GM12878 (cell line): ENCODE measurements at regions not wholly inside any gene's neighbourhood (a gene's known extent, or its start where the extent isn't known, plus 50 kb on each side); places are given as distances from the start of the nearest gene placed in this dataset.

Experiments
- ATAC-seq: fragments of 200-7000 bp; cut with Tn5 transposase; 3 replicates; pipeline ENCODE4 v1.9.1; 2020; ENCODE audit warnings: mild to moderate bottlenecking, moderate library complexity
- BruUV-seq: library from RNA; stranded (reverse); fragments of 400-500 nt; replicated peaks from 2 replicates; lab custom pipeline; 2021; lab: Mats Ljungman, UMichigan
- CTCF ChIA-PET: fragments of 300-600 bp; sonication (Branson Sonifier 250); formaldehyde crosslinking; extraction: SDS; loops from one replicate; lab custom pipeline; 2021; ENCODE audit warnings: inconsistent platforms; lab: Yijun Ruan, JAX
- POLR2A ChIA-PET: fragments of 350-600 bp; formaldehyde crosslinking; extraction: SDS; loops from one replicate; lab custom pipeline; 2021; ENCODE audit warnings: inconsistent platforms; lab: Charles Lee
- RAD21 ChIA-PET: fragments of 300-600 bp; sonication (Branson Sonifier 250); formaldehyde crosslinking; loops from one replicate; lab custom pipeline; 2023; ENCODE audit warnings: antibody characterized with exemption; ENCODE audit not compliant: unreplicated experiment; lab: Charles Lee
- SMC1A ChIA-PET: fragments of 300-600 bp; sonication (Branson Sonifier 250); formaldehyde crosslinking; loops from one replicate; lab custom pipeline; 2023; ENCODE audit not compliant: unreplicated experiment, uncharacterized antibody; lab: Charles Lee
- DNase-seq: peaks from one replicate; pipeline ENCODE4 v3.0.0-alpha.2; 2011; ENCODE audit warnings: low read depth, low spot score
- FAIRE-seq: peaks from 3 replicates; lab custom pipeline; 2011; peaks lifted over from hg19 to GRCh38; lab: Jason Lieb, UNC
- H2AFZ ChIP-seq: 2 replicates; pipeline ENCODE4 v1.6.0; 2011; ENCODE audit warnings: low read depth, low read length, control low read depth; ENCODE audit not compliant: control insufficient read depth
- H3K27ac ChIP-seq: 2 replicates; pipeline ENCODE4 v1.5.1; 2011; ENCODE audit warnings: control low read depth; ENCODE audit not compliant: control insufficient read depth, insufficient read depth
- H3K27me3 ChIP-seq, 2 experiments: replicated peaks in 1 of 2; 2 replicates each; pipeline versions ENCODE4 v1.6.0 to v1.6.1; 2011; ENCODE audit warnings: low read length in 1 of 2; ENCODE audit not compliant: control insufficient read depth in 2 of 2, insufficient read depth in 2 of 2
- H3K36me3 ChIP-seq, 2 experiments: 2 replicates each; pipeline ENCODE4 v1.5.1; 2011; ENCODE audit warnings: low read length in 1 of 2; ENCODE audit not compliant: control insufficient read depth in 2 of 2, insufficient read depth in 2 of 2
- H3K4me1 ChIP-seq: 2 replicates; pipeline ENCODE4 v1.6.1; 2011; ENCODE audit warnings: mild to moderate bottlenecking, low read length, moderate library complexity, mixed read lengths; ENCODE audit not compliant: control insufficient read depth, insufficient read depth
- H3K4me2 ChIP-seq: 2 replicates; pipeline ENCODE4 v1.6.0; 2011; ENCODE audit warnings: control low read depth; ENCODE audit not compliant: control insufficient read depth, insufficient read depth
- H3K4me3 ChIP-seq: fragments of 200-600 bp; sonication (generic); 2 replicates; pipeline ENCODE4 v1.5.1; 2016
- H3K79me2 ChIP-seq: 2 replicates; pipeline ENCODE4 v1.6.0; 2011; ENCODE audit warnings: low read length; ENCODE audit not compliant: control insufficient read depth, insufficient read depth
- H3K9ac ChIP-seq: 2 replicates; pipeline ENCODE4 v1.8.0; 2011; ENCODE audit warnings: low read length, control low read depth, mixed read lengths; ENCODE audit not compliant: control insufficient read depth, insufficient read depth
- H3K9me3 ChIP-seq: replicated peaks from 3 replicates; pipeline ENCODE4 v1.5.1; 2011; ENCODE audit warnings: mild to moderate bottlenecking, low read length; ENCODE audit not compliant: control insufficient read depth, insufficient read depth
- H4K20me1 ChIP-seq: 2 replicates; pipeline ENCODE4 v1.6.0; 2011; ENCODE audit not compliant: control insufficient read depth, insufficient read depth
- BACH1 ChIP-seq: fragments of 450-650 bp; IDR thresholded peaks from 2 replicates; pipeline ENCODE4 v1.6.1; 2017; ENCODE audit warnings: mild to moderate bottlenecking, borderline replicate concordance
- EZH2 ChIP-seq: IDR thresholded peaks from 2 replicates; pipeline ENCODE4 v1.6.1; 2012; ENCODE audit warnings: low read depth, mild to moderate bottlenecking, control low read depth, inconsistent platforms, low read length, borderline replicate concordance; ENCODE audit not compliant: control insufficient read depth
- FOXK2 ChIP-seq: fragments of 450-650 bp; IDR thresholded peaks from 2 replicates; pipeline ENCODE4 v1.6.1; 2017; ENCODE audit warnings: mild to moderate bottlenecking, moderate library complexity
- HDAC6 ChIP-seq: fragments of 200-600 bp; sonication (generic); IDR thresholded peaks from one replicate; pipeline ENCODE4 v1.8.0; 2017; ENCODE audit warnings: antibody characterized with exemption; ENCODE audit not compliant: unreplicated experiment
- MEF2B ChIP-seq: fragments of 450-650 bp; IDR thresholded peaks from 2 replicates; pipeline ENCODE4 v1.6.1; 2018; ENCODE audit warnings: mild to moderate bottlenecking, moderate library complexity; ENCODE audit not compliant: partially characterized antibody, poor library complexity, severe bottlenecking
- POLR2A ChIP-seq: IDR thresholded peaks from 2 replicates; pipeline ENCODE4 v1.6.1; 2011; ENCODE audit warnings: low read depth, mild to moderate bottlenecking, low read length
- TAF1 ChIP-seq: IDR thresholded peaks from 2 replicates; pipeline ENCODE4 v1.6.1; 2011; ENCODE audit warnings: mild to moderate bottlenecking, low read depth, low read length, borderline replicate concordance
- YY1 ChIP-seq: IDR thresholded peaks from 2 replicates; pipeline ENCODE4 v1.6.1; 2011; ENCODE audit warnings: low read depth, mild to moderate bottlenecking, low read length
- ZNF217 ChIP-seq: fragments of 450-650 bp; IDR thresholded peaks from 2 replicates; pipeline ENCODE4 v1.6.1; 2017; ENCODE audit warnings: antibody characterized with exemption, mild to moderate bottlenecking
- WGBS: methylation state at CpG from one replicate; pipeline ENCODE4 v1.1.6; 2016; ENCODE audit warnings: low lambda C conversion rate; ENCODE audit not compliant: insufficient replicate concordance, insufficient coverage; ENCODE audit errors: missing lambda C conversion rate; 5-methylcytosine and 5-hydroxymethylcytosine counted together
- in situ Hi-C: fragments of 300-500 bp; cut with MboI; formaldehyde crosslinking; loops from 9 replicates; pipeline ENCODE4 v1.14.3; 2018; ENCODE audit warnings: mixed read lengths
- intact Hi-C: fragments of 100-400 bp; cut with micrococcal nuclease; formaldehyde crosslinking; loops from one replicate; pipeline ENCODE4 v1.14.2; 2022; ENCODE audit not compliant: unreplicated experiment
- TF ChIP-seq, protein P1 (sequence below): fragments of 450-650 bp; IDR thresholded peaks from 2 replicates; pipeline ENCODE4 v1.6.1; 2016; ENCODE audit warnings: mild to moderate bottlenecking
- TF ChIP-seq, protein P2 (sequence below), 3 experiments: IDR thresholded peaks in 2 of 3; conservative IDR thresholded peaks in 1 of 3; 2 replicates each; pipeline ENCODE4 v1.5.1; 2011; ENCODE audit warnings: low read depth in 3 of 3, low read length in 3 of 3, mild to moderate bottlenecking in 3 of 3, control low read depth in 2 of 3, moderate library complexity in 2 of 3, inconsistent platforms in 1 of 3, mixed read lengths in 1 of 3; ENCODE audit not compliant: control insufficient read depth in 2 of 3, insufficient read depth in 1 of 3; ENCODE audit errors: extremely low read depth in 1 of 3

DNA sequence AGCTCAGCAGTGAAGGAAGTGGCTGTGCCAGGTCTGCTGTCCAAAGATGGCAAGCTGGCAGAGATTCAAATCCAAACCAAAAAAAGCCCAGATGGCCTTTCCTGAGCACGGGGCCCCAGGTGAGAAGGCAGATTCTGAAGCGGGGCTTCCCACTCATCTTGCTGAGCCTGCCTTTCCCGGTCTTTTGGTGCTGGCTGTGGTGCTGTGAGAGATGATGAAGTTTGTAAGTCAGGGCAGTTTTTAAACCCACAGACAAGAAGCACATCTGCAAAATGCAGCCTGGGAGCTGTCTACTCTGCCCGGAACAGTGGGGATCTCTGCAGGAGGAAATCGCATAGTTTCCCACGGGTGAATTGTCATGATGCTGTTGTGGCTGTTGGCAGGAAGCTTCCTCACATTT is 85.0 kb upstream of the IRX4 start:
- CTCF ChIA-PET = no interaction called here
- no TSS peak for BruUV-seq
- Histone ChIP-seq H3K27ac (no peak overlapping the region), H3K36me3 (no peaks in the 10 kb centered on the region), H3K27me3 (peaks cover 0 to 1% of the 10 kb centered on the region in 2 experiments; a peak in 1 of 4 replicates), H3K4me1 (no peaks in the 10 kb centered on the region), H3K4me3 (no peak overlapping the region), H4K20me1 (no peaks in the 10 kb centered on the region), H3K9ac (no peak overlapping the region), H3K4me2 (no peak overlapping the region), H3K79me2 (no peaks in the 10 kb centered on the region), H3K9me3 (no peaks in the 10 kb centered on the region), H2AFZ (no peak overlapping the region)
- no peak for DNase-seq
- in situ Hi-C loops = no loop called here
- RAD21 ChIA-PET = interaction anchor here (0.5 kb wide), 1 partner anchor 148 kb away, joined by 3 read pairs; no protein-coding TSS in a partner anchor
- no peak for ATAC-seq
- no peak for FAIRE-seq
- WGBS = 39% methylated on average over 6 of the region's 6 CpGs
- SMC1A ChIA-PET = no interaction called here
- POLR2A ChIA-PET = no interaction called here
- intact Hi-C loops = no loop called here
- TF ChIP-seq, protein P1, sequence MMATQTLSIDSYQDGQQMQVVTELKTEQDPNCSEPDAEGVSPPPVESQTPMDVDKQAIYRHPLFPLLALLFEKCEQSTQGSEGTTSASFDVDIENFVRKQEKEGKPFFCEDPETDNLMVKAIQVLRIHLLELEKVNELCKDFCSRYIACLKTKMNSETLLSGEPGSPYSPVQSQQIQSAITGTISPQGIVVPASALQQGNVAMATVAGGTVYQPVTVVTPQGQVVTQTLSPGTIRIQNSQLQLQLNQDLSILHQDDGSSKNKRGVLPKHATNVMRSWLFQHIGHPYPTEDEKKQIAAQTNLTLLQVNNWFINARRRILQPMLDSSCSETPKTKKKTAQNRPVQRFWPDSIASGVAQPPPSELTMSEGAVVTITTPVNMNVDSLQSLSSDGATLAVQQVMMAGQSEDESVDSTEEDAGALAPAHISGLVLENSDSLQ = no peak
- TF ChIP-seq MEF2B = no peak
- no peak for TF ChIP-seq ZNF217
- TF ChIP-seq EZH2 = no peak
- no peak for TF ChIP-seq POLR2A
- TF ChIP-seq FOXK2 = no peak
- TF ChIP-seq, protein P2, sequence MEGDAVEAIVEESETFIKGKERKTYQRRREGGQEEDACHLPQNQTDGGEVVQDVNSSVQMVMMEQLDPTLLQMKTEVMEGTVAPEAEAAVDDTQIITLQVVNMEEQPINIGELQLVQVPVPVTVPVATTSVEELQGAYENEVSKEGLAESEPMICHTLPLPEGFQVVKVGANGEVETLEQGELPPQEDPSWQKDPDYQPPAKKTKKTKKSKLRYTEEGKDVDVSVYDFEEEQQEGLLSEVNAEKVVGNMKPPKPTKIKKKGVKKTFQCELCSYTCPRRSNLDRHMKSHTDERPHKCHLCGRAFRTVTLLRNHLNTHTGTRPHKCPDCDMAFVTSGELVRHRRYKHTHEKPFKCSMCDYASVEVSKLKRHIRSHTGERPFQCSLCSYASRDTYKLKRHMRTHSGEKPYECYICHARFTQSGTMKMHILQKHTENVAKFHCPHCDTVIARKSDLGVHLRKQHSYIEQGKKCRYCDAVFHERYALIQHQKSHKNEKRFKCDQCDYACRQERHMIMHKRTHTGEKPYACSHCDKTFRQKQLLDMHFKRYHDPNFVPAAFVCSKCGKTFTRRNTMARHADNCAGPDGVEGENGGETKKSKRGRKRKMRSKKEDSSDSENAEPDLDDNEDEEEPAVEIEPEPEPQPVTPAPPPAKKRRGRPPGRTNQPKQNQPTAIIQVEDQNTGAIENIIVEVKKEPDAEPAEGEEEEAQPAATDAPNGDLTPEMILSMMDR (IDR thresholded peaks at IDR 0.05 in 2 of 3, conservative IDR thresholded peaks at IDR 0.05 in 1 of 3; ENCODE audit: control insufficient read depth in 2 of 3, extremely low read depth in 1 of 3, insufficient read depth in 1 of 3, low read depth in 3 of 3, low read length in 3 of 3) = no peak
- no peak for TF ChIP-seq TAF1
- no peak for TF ChIP-seq HDAC6
- no peak for TF ChIP-seq BACH1
- no peak for TF ChIP-seq YY1
